Right lobe of liver (tissue), 6 donors: ENCODE measurements at regions not wholly inside any gene's neighbourhood (a gene's known extent, or its start where the extent isn't known, plus 50 kb on each side); places are given as distances from the start of the nearest gene placed in this dataset.

ENCODE experiments used
- ATAC-seq, 4 donors: fragments of 200-7000 bp; cut with Tn5 transposase; one replicate each; pipeline ENCODE4 v1.9.1; 2020; ENCODE audit warnings: mild to moderate bottlenecking in 4 of 4, moderate library complexity in 4 of 4
- DNase-seq, 3 donors: peaks; one replicate each; pipeline ENCODE4 v3.0.0-alpha.2; 2020
- H3K27ac ChIP-seq, 3 donors: fragments of 200-600 bp; one replicate each; pipeline ENCODE4 v1.8.0; 2022
- H3K27me3 ChIP-seq, 2 donors: fragments of 200-600 bp; one replicate each; pipeline ENCODE4 v1.8.0; 2022
- H3K36me3 ChIP-seq, 4 donors: fragments of 200-600 bp; sonication (generic) in 1 of 4; one replicate each; pipeline versions ENCODE4 v1.5.1 to v1.8.0; 2017 to 2022; ENCODE audit warnings: control low read depth in 1 of 4
- H3K4me1 ChIP-seq, 4 donors: fragments of 200-600 bp; sonication (generic) in 1 of 4; one replicate each; pipeline versions ENCODE4 v1.5.1 to v1.8.0; 2017 to 2022; ENCODE audit warnings: control low read depth in 1 of 4
- H3K4me3 ChIP-seq, 3 donors: fragments of 200-600 bp; one replicate each; pipeline ENCODE4 v1.8.0; 2022
- H3K9me3 ChIP-seq, 4 donors: fragments of 200-600 bp; sonication (generic) in 1 of 4; one replicate each; pipeline versions ENCODE4 v1.5.1 to v1.8.0; 2017 to 2022; ENCODE audit warnings: control low read depth in 1 of 4
- CTCF ChIP-seq, 4 donors: fragments of 200-600 bp in 3 of 4; fragments of 450-650 bp in 1 of 4; IDR thresholded peaks; one replicate each; pipeline versions ENCODE4 v1.5.1 to v1.8.0; 2016 to 2022; ENCODE audit warnings: antibody characterized with exemption in 4 of 4, mild to moderate bottlenecking in 2 of 4
- POLR2A ChIP-seq: fragments of 450-650 bp; IDR thresholded peaks from one replicate; pipeline ENCODE4 v1.6.1; 2017; ENCODE audit warnings: antibody characterized with exemption, mild to moderate bottlenecking
- WGBS: methylation state at CpG from one replicate; pipeline ENCODE4 v1.1.6; 2018; ENCODE audit warnings: low coverage, low lambda C conversion rate; ENCODE audit not compliant: insufficient coverage; ENCODE audit errors: missing lambda C conversion rate; 5-methylcytosine and 5-hydroxymethylcytosine counted together
- intact Hi-C, 2 donors: fragments of 100-400 bp; cut with DNase I; formaldehyde crosslinking; loops; one replicate each; pipeline versions ENCODE4 v1.11.2 to v1.14.1; 2022
- donor health status: DM: no; HTN: yes; CAD: no.
- donor health status: DM: no; HTN: no; CAD: no.
- donor health status: DM: no; HTN: no; CAD: no.
- donor health status: DM: no; HTN: yes; CAD: no.
- donor health status: DM: no; HTN: yes; CAD: no.

GRCh38 chr9:100639854-100640253 lies 62.0 kb downstream of the CAVIN4 start:
- Histone ChIP-seq H3K4me3 (no peak overlapping the region), H3K27ac (no peak overlapping the region), H3K36me3 (no peaks in the 10 kb centered on the region), H3K9me3 (no peaks in the 10 kb centered on the region), H3K27me3 (no peaks in the 10 kb centered on the region), H3K4me1 (no peaks in the 10 kb centered on the region)
- no peak for DNase-seq
- ATAC-seq: no peak
- 57% methylated on average over 1 of the region's 1 CpG for WGBS
- TF ChIP-seq CTCF (IDR thresholded peaks at IDR 0.05): no peak
- TF ChIP-seq POLR2A: no peak
- intact Hi-C loops: no loop called here

DNA sequence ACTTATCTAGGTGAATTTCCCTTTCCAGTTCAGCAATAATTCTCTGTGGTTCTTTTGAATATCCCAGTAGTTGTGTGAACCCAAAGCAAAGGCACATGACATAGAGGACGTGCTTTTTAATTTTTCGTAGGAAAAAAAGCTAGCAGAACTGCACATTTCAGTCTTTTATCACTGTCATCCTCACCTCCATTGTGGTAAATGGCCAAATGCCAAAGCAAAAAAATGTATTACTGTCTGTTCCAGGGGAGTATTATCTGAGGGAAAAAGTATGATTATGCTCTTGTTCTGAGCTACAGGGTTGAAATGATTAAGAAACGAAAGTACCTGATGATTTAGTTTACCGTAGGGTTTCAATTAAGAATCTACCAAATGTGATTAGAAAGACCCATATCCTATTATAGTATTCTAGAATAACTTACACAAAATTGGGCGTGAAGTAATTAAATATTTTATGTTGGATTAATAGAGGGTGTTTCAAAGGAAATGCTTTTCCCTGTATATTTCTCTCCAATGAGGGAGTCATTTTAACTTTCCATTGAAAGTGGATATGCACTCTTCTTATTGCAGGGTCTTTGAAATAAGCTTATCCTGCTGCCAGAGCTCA lies 62.7 kb downstream of the CAVIN4 start:
- no peaks in the 10 kb centered on the region for H3K4me1 ChIP-seq
- WGBS: 56% methylated on average over 5 of the region's 5 CpGs
- TF ChIP-seq CTCF (IDR thresholded peaks at IDR 0.05) (no peak), POLR2A (no peak)
- intact Hi-C loops: no loop called here
- ATAC-seq (no peak), DNase-seq (no peak)
- H3K27me3 ChIP-seq: no peaks in the 10 kb centered on the region
- H3K9me3 ChIP-seq: no peaks in the 10 kb centered on the region
- no peak overlapping the region for H3K27ac ChIP-seq
- no peaks in the 10 kb centered on the region for H3K36me3 ChIP-seq
- no peak overlapping the region for H3K4me3 ChIP-seq

GRCh38 chr9:100641166-100641565 lies 63.3 kb downstream of the CAVIN4 start:
- TF ChIP-seq POLR2A (no peak), CTCF (IDR thresholded peaks at IDR 0.05) (no peak)

GRCh38 chr9:100652850-100653249 lies 75.0 kb downstream of the CAVIN4 start:
- Histone ChIP-seq H3K36me3 (no peaks in the 10 kb centered on the region), H3K4me1 (no peaks in the 10 kb centered on the region), H3K27ac (no peak overlapping the region), H3K27me3 (no peaks in the 10 kb centered on the region), H3K4me3 (no peak overlapping the region), H3K9me3 (no peaks in the 10 kb centered on the region)
- TF ChIP-seq CTCF (IDR thresholded peaks at IDR 0.05): no peak
- TF ChIP-seq POLR2A: no peak
- WGBS: 57% methylated on average over 4 of the region's 4 CpGs
- ATAC-seq (no peak), DNase-seq (no peak)
- intact Hi-C loops: no loop called here

More at GRCh38 chr9:100641166-100641565, 63.3 kb downstream of the CAVIN4 start:
- Histone ChIP-seq H3K27me3 (no peaks in the 10 kb centered on the region), H3K27ac (no peak overlapping the region), H3K36me3 (no peaks in the 10 kb centered on the region), H3K9me3 (no peaks in the 10 kb centered on the region), H3K4me3 (no peak overlapping the region), H3K4me1 (no peaks in the 10 kb centered on the region)
- ATAC-seq: no peak
- 61% methylated on average over 2 of the region's 2 CpGs for WGBS
- intact Hi-C loops: no loop called here
- no peak for DNase-seq
